SK-N-SH treated with all-trans-retinoic acid at 6 μM for 48 hours (cell line): ENCODE measurements at regions not wholly inside any gene's neighbourhood (a gene's known extent, or its start where the extent isn't known, plus 50 kb on each side); places are given as distances from the start of the nearest gene placed in this dataset.

ENCODE experiments used
- ATAC-seq: fragments of 200-7000 bp; cut with Tn5 transposase; 3 replicates; pipeline ENCODE4 v1.9.1; 2020; ENCODE audit warnings: mild to moderate bottlenecking, moderate library complexity
- ARNTL ChIP-seq: fragments of 450-650 bp; formaldehyde crosslinking; IDR thresholded peaks from 2 replicates; pipeline ENCODE4 v1.5.0; 2020; ENCODE audit warnings: low read depth, mild to moderate bottlenecking, moderate library complexity, borderline replicate concordance
- BACH2 ChIP-seq: fragments of 250-450 bp; sonication (Bioruptor Pico); IDR thresholded peaks from 2 replicates; pipeline ENCODE4 v1.9.0; 2021; ENCODE audit warnings: mild to moderate bottlenecking, borderline replicate concordance
- CSDC2 ChIP-seq: fragments of 250-450 bp; sonication (Bioruptor Pico); IDR thresholded peaks from 2 replicates; pipeline ENCODE4 v1.5.0; 2020; ENCODE audit warnings: mild to moderate bottlenecking, moderate library complexity
- ESRRG ChIP-seq: fragments of 250-450 bp; sonication (Bioruptor Pico); IDR thresholded peaks from 2 replicates; pipeline ENCODE4 v1.6.1; 2021; ENCODE audit warnings: mild to moderate bottlenecking
- GLIS3 ChIP-seq: fragments of 250-450 bp; sonication (Bioruptor Pico); IDR thresholded peaks from 2 replicates; pipeline ENCODE4 v1.5.0; 2020; ENCODE audit warnings: mild to moderate bottlenecking, moderate library complexity
- ISL1 ChIP-seq: fragments of 250-450 bp; sonication (Bioruptor Pico); IDR thresholded peaks from 2 replicates; pipeline ENCODE4 v2.1.2; 2022; ENCODE audit warnings: mild to moderate bottlenecking, moderate library complexity
- OSR1 ChIP-seq: fragments of 250-450 bp; sonication (Bioruptor Pico); IDR thresholded peaks from 2 replicates; pipeline ENCODE4 v1.8.0; 2022; ENCODE audit warnings: moderate library complexity, mild to moderate bottlenecking, inconsistent platforms
- PPARA ChIP-seq: fragments of 250-450 bp; sonication (Bioruptor Pico); IDR thresholded peaks from 2 replicates; pipeline ENCODE4 v1.5.0; 2020; ENCODE audit warnings: mild to moderate bottlenecking, borderline replicate concordance
- RARB ChIP-seq: fragments of 250-450 bp; sonication (Bioruptor Pico); IDR thresholded peaks from 2 replicates; pipeline ENCODE4 v1.8.0; 2021; ENCODE audit warnings: mild to moderate bottlenecking, moderate library complexity
- SNAI2 ChIP-seq: fragments of 250-450 bp; sonication (Bioruptor Pico); IDR thresholded peaks from 2 replicates; pipeline ENCODE4 v1.5.0; 2020; ENCODE audit warnings: mild to moderate bottlenecking, moderate library complexity
- TCF4 ChIP-seq: fragments of 250-450 bp; sonication (Bioruptor Pico); IDR thresholded peaks from 2 replicates; pipeline ENCODE4 v1.8.0; 2021; ENCODE audit warnings: mild to moderate bottlenecking, moderate library complexity, borderline replicate concordance
- TOX ChIP-seq: fragments of 250-450 bp; sonication (Bioruptor Pico); IDR thresholded peaks from 2 replicates; pipeline ENCODE4 v1.8.0; 2021; ENCODE audit warnings: mild to moderate bottlenecking, moderate library complexity, borderline replicate concordance
- ZFP3 ChIP-seq: fragments of 250-450 bp; sonication (Bioruptor Pico); IDR thresholded peaks from 2 replicates; pipeline ENCODE4 v1.5.0; 2020; ENCODE audit warnings: mild to moderate bottlenecking, moderate library complexity
- ZFP30 ChIP-seq: fragments of 450-650 bp; formaldehyde crosslinking; IDR thresholded peaks from 2 replicates; pipeline ENCODE4 v1.5.0; 2022; ENCODE audit warnings: mild to moderate bottlenecking, moderate library complexity
- ZNF565 ChIP-seq: fragments of 450-650 bp; formaldehyde crosslinking; conservative IDR thresholded peaks from 2 replicates; pipeline ENCODE4 v1.5.0; 2020; ENCODE audit warnings: low read depth, mild to moderate bottlenecking, moderate library complexity
- ZNF70 ChIP-seq: fragments of 450-650 bp; formaldehyde crosslinking; IDR thresholded peaks from 2 replicates; pipeline ENCODE4 v1.5.0; 2020; ENCODE audit warnings: mild to moderate bottlenecking, moderate library complexity
- ZNF8 ChIP-seq: fragments of 450-650 bp; formaldehyde crosslinking; IDR thresholded peaks from 2 replicates; pipeline ENCODE4 v1.5.0; 2020; ENCODE audit warnings: mild to moderate bottlenecking, moderate library complexity
- TF ChIP-seq, protein P1 (sequence below): fragments of 250-450 bp; sonication (Bioruptor Pico); IDR thresholded peaks from 2 replicates; pipeline ENCODE4 v1.5.1; 2021; ENCODE audit warnings: mild to moderate bottlenecking, moderate library complexity
- TF ChIP-seq, protein P2 (sequence below): fragments of 250-450 bp; sonication (Bioruptor Pico); IDR thresholded peaks from 2 replicates; pipeline ENCODE4 v1.5.0; 2020; ENCODE audit warnings: mild to moderate bottlenecking, moderate library complexity
- TF ChIP-seq, protein P3 (sequence below): fragments of 250-450 bp; sonication (Bioruptor Pico); IDR thresholded peaks from 2 replicates; pipeline ENCODE4 v1.8.0; 2021; ENCODE audit warnings: low read depth, mild to moderate bottlenecking, moderate library complexity, borderline replicate concordance
- TF ChIP-seq, protein P4 (sequence below): fragments of 250-450 bp; sonication (Bioruptor Pico); IDR thresholded peaks from 2 replicates; pipeline ENCODE4 v1.5.1; 2020; ENCODE audit warnings: low read depth, mild to moderate bottlenecking, moderate library complexity
- TF ChIP-seq, protein P5 (sequence below): fragments of 250-450 bp; sonication (Bioruptor Pico); IDR thresholded peaks from 2 replicates; pipeline ENCODE4 v1.8.0; 2020; ENCODE audit warnings: mild to moderate bottlenecking, moderate library complexity, borderline replicate concordance

DNA sequence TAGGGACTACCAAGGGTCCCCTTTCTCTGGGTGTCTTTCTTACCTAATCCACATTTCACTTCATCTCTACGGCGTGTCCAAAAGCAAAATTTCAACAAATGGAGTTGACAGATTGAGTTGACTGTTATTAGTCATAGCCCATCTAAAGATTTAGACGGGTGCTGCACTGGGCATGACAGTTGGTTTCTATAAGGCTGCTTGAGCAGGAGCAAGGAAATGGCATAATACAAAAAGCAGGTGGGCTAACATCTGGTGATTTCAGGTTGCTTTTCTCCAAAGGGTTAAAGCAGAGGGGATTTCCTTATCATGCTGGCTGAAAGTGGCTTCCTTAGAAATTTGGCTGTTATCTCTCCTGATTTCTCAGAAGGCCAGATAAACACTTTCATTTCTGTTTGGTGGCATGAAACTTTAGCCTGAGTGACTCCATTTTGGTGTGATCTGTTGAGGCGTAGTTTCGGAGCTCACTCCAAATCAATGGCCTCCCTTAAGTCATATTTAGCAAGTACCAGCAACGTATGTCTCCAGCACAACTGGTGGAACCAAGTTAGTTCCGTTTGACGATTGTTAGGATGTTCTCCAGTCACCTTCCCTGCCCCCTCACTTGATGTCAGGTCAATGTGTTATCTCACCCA is 440.4 kb downstream of the FGF9 start:
- TF ChIP-seq OSR1 (CRISPR knock-in tag) (no peak), ESRRG (CRISPR knock-in tag) (no peak), ARNTL (CRISPR knock-in tag) (no peak), ZFP3 (CRISPR knock-in tag) (no peak), ISL1 (CRISPR knock-in tag) (no peak), PPARA (CRISPR knock-in tag) (no peak), ZFP30 (no peak), ZNF70 (CRISPR knock-in tag) (no peak), SNAI2 (CRISPR knock-in tag) (no peak), ZNF8 (CRISPR knock-in tag) (no peak), TCF4 (CRISPR knock-in tag) (no peak)
- TF ChIP-seq, protein P1, sequence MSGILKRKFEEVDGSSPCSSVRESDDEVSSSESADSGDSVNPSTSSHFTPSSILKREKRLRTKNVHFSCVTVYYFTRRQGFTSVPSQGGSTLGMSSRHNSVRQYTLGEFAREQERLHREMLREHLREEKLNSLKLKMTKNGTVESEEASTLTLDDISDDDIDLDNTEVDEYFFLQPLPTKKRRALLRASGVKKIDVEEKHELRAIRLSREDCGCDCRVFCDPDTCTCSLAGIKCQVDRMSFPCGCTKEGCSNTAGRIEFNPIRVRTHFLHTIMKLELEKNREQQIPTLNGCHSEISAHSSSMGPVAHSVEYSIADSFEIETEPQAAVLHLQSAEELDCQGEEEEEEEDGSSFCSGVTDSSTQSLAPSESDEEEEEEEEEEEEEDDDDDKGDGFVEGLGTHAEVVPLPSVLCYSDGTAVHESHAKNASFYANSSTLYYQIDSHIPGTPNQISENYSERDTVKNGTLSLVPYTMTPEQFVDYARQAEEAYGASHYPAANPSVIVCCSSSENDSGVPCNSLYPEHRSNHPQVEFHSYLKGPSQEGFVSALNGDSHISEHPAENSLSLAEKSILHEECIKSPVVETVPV = no peak
- TF ChIP-seq, protein P2, sequence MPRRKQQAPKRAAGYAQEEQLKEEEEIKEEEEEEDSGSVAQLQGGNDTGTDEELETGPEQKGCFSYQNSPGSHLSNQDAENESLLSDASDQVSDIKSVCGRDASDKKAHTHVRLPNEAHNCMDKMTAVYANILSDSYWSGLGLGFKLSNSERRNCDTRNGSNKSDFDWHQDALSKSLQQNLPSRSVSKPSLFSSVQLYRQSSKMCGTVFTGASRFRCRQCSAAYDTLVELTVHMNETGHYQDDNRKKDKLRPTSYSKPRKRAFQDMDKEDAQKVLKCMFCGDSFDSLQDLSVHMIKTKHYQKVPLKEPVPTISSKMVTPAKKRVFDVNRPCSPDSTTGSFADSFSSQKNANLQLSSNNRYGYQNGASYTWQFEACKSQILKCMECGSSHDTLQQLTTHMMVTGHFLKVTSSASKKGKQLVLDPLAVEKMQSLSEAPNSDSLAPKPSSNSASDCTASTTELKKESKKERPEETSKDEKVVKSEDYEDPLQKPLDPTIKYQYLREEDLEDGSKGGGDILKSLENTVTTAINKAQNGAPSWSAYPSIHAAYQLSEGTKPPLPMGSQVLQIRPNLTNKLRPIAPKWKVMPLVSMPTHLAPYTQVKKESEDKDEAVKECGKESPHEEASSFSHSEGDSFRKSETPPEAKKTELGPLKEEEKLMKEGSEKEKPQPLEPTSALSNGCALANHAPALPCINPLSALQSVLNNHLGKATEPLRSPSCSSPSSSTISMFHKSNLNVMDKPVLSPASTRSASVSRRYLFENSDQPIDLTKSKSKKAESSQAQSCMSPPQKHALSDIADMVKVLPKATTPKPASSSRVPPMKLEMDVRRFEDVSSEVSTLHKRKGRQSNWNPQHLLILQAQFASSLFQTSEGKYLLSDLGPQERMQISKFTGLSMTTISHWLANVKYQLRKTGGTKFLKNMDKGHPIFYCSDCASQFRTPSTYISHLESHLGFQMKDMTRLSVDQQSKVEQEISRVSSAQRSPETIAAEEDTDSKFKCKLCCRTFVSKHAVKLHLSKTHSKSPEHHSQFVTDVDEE = no peak
- TF ChIP-seq, protein P3, sequence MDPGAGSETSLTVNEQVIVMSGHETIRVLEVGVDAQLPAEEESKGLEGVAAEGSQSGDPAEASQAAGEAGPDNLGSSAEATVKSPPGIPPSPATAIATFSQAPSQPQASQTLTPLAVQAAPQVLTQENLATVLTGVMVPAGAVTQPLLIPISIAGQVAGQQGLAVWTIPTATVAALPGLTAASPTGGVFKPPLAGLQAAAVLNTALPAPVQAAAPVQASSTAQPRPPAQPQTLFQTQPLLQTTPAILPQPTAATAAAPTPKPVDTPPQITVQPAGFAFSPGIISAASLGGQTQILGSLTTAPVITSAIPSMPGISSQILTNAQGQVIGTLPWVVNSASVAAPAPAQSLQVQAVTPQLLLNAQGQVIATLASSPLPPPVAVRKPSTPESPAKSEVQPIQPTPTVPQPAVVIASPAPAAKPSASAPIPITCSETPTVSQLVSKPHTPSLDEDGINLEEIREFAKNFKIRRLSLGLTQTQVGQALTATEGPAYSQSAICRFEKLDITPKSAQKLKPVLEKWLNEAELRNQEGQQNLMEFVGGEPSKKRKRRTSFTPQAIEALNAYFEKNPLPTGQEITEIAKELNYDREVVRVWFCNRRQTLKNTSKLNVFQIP (CRISPR knock-in tag) = no peak
- TF ChIP-seq, protein P4, sequence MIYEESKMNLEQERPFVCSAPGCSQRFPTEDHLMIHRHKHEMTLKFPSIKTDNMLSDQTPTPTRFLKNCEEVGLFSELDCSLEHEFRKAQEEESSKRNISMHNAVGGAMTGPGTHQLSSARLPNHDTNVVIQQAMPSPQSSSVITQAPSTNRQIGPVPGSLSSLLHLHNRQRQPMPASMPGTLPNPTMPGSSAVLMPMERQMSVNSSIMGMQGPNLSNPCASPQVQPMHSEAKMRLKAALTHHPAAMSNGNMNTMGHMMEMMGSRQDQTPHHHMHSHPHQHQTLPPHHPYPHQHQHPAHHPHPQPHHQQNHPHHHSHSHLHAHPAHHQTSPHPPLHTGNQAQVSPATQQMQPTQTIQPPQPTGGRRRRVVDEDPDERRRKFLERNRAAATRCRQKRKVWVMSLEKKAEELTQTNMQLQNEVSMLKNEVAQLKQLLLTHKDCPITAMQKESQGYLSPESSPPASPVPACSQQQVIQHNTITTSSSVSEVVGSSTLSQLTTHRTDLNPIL (CRISPR knock-in tag) = no peak
- ATAC-seq = no peak

DNA sequence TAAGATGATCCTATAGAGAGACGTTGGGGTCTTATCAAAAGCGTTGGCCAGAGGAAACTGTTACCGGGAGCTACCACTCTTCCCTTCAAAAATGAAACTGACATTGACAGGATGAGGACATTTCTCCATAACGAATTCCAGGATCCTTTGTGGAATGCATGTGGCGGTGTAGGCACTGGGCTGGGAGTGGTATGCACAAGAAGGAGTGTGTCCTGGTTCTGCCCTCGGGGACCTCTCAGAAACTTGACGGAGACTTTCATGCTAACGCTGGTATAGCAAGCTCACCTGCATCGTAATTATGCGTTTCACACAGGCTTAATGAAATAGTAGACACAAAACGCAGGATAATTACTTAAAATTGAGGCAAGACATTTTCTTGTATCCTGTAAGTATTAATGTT is 441.1 kb downstream of the FGF9 start:
- no peak for ATAC-seq
- TF ChIP-seq SNAI2 (CRISPR knock-in tag) (no peak), ZNF565 (CRISPR knock-in tag) (no peak), OSR1 (CRISPR knock-in tag) (no peak), ISL1 (CRISPR knock-in tag) (no peak), ZFP30 (no peak), BACH2 (no peak), PPARA (CRISPR knock-in tag) (no peak), ZFP3 (CRISPR knock-in tag) (no peak), TCF4 (CRISPR knock-in tag) (no peak), ESRRG (CRISPR knock-in tag) (no peak), ZNF70 (CRISPR knock-in tag) (no peak), CSDC2 (CRISPR knock-in tag) (no peak), RARB (CRISPR knock-in tag) (no peak), TOX (CRISPR knock-in tag) (no peak), GLIS3 (CRISPR knock-in tag) (no peak)
- TF ChIP-seq, protein P3 (CRISPR knock-in tag) = no peak
- TF ChIP-seq, protein P1 = no peak
- TF ChIP-seq, protein P5, sequence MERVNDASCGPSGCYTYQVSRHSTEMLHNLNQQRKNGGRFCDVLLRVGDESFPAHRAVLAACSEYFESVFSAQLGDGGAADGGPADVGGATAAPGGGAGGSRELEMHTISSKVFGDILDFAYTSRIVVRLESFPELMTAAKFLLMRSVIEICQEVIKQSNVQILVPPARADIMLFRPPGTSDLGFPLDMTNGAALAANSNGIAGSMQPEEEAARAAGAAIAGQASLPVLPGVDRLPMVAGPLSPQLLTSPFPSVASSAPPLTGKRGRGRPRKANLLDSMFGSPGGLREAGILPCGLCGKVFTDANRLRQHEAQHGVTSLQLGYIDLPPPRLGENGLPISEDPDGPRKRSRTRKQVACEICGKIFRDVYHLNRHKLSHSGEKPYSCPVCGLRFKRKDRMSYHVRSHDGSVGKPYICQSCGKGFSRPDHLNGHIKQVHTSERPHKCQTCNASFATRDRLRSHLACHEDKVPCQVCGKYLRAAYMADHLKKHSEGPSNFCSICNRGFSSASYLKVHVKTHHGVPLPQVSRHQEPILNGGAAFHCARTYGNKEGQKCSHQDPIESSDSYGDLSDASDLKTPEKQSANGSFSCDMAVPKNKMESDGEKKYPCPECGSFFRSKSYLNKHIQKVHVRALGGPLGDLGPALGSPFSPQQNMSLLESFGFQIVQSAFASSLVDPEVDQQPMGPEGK = no peak
- TF ChIP-seq, protein P2 = no peak
